Renal pelvis (tissue), 1 donor: ENCODE measurements at regions not wholly inside any gene's neighbourhood (a gene's known extent, or its start where the extent isn't known, plus 50 kb on each side); places are given as distances from the start of the nearest gene placed in this dataset.
"Not testable (repeated sequence)": the region's sequence is repeated elsewhere in the genome, so short reads cannot be mapped to it uniquely, and the experiment has no call there.

Source experiments
- DNase-seq: peaks from one replicate; pipeline ENCODE4 v3.0.0-alpha.2; 2013

DNA sequence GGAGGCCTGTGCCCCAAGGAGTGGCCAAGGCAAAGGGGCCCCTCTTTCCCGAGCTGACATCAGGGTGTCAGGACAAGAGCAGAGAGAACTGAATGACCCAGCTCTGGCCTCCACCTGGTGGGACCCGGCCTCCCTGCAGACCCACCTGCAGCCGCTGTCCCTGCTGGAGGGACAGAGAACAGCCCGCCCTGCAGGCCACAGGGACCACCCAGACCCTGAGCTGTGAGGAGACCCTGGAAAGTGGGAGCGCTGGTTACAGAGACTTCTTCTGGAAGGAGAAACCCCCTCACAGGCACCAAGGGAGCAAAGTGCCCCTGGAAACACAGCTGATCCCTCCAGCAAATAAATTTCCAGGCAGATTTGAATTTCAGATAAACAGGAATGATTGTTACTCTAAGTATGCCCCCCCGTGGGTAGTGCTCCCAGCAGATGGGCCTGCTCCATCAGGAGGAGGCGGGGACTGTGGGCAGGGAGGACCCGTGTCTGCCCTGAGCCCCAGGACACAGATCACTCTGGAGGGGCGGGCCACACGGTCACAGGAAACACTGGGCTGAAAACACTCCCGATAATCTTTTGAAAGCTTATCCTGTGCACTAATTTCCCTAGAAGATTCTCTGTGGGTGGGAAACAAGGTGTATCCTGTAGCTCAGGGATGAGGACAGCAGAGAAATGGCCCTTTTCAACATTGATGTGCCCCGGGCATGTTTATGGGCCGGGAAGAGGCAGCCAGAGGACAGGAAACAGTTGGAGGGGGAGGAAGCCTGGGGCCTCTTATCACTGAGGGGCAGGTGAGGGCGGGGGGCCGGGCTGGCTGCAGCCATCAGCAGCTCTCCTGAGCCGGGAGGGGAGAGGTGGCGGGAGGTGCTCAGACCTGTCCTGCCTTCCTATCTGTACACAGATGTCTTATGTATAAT lies 276.0 kb downstream of the ADGRD1 start:
- peak; percentile 51 for DNase-seq

DNA sequence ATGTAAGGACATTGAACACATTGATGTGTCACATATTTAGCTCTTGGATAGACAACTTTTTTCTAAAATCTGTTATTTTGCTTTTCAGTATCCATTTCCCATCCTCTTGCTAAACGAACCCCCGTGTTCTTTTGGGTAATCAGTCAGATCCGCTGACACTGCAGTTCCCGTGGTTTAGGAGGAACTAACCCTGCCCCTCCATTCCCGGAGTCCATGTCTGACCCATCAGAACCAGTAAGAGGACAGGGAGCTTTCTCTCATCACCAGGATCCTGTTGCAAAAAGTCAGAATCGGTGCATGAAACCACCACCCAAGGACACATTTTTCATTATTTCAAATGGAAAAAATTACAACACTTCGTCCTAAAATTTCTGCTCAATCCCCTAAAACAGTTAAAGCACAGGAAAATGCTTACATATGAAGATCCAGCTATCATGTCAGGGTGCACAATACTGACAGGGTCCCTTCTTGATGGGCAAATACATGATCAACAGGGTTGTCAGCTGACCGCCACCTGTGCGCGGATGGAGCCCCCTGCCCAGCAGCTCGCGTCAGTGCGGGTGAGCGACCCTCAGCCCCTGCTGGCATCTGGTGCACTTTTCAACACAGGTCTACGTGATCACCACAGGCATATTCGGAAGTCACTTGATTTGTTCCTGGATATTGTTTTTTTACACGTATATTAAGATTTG lies 276.8 kb downstream of the ADGRD1 start:
- DNase-seq, result no peak

DNA sequence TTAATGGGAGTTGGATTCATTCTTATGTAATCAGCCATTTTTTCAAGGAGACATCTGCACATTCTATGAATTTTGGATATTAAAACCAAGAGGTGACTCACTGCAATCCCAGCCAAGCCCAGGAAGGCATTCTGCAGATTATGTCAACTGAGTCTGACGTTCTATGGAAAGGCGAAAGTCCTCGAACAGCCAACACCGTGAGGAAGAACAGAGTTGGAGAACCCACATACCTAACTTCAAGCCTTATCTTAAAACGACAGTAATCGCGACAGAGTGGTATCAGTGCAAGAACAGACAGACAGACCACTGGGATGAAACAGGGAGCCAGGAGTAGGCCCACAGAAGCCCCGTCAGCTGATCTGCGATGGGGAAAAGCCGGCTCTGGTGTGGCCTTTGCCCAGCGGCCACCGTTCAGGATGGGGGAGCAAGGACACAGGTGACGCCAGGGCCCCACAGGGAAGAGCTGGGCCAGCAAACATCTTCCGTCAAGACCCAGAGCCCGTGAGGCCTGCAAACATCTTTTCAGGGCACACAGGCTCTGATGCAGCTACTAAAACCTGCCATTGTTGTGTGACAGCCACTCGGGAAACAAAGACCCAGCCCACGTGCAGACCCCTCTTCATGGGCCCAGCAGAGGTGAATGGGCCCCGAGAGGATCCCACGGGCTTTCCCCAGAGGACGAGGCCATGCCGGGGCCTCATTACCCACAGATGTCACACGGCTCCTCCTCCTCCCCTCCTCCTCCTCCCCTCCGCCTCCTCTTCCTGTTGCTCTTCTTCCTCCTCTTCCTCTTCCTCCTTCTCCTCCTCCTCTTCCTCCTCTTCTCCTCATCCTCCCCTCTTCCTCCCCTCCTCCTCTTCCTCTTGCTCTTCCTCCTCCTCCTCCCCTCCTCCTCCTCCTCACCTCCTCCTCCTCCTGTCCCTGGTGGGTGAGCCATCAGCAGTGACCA lies 277.6 kb downstream of the ADGRD1 start:
- DNase-seq, result no peak

DNA sequence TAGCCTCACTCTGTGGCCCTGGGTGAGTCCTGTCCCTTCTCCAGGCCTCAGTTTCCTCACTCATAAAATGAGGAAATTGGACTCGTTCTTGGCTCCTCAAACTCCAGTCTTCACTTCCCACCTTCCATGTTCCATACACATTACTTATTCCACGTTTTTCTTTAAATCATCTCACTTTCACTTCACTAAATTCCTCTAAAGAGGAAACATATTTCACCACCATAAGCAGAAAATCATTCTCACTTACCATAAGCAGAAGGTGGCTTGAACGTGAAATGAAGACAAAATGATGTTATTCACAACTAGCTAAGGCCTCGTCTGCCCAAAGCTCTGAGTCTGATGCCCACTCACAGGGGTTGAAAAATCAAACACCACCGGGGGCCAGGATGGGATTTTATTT lies 278.3 kb downstream of the ADGRD1 start:
- no peak for DNase-seq

DNA sequence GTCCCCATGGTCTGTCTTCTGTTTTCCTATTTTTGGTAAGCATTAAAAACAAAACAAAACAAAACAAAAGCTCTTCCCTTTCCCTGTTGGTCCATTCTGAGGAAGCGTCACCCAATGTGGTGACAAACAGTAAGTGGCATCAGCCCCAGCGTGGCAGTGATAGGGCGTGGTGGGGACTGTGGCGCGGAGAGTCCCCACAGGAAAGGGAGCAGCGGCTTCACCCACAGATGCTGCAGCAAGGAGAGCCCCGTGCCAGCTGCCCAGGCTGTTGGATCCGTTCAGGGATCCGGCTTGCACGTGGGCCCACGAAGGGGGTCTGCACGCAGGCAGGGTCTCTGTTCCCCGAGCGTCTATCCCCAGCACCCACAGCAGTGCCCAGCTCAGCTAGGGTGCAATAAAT lies 279.2 kb downstream of the ADGRD1 start:
- not testable (repeated sequence) for DNase-seq

DNA sequence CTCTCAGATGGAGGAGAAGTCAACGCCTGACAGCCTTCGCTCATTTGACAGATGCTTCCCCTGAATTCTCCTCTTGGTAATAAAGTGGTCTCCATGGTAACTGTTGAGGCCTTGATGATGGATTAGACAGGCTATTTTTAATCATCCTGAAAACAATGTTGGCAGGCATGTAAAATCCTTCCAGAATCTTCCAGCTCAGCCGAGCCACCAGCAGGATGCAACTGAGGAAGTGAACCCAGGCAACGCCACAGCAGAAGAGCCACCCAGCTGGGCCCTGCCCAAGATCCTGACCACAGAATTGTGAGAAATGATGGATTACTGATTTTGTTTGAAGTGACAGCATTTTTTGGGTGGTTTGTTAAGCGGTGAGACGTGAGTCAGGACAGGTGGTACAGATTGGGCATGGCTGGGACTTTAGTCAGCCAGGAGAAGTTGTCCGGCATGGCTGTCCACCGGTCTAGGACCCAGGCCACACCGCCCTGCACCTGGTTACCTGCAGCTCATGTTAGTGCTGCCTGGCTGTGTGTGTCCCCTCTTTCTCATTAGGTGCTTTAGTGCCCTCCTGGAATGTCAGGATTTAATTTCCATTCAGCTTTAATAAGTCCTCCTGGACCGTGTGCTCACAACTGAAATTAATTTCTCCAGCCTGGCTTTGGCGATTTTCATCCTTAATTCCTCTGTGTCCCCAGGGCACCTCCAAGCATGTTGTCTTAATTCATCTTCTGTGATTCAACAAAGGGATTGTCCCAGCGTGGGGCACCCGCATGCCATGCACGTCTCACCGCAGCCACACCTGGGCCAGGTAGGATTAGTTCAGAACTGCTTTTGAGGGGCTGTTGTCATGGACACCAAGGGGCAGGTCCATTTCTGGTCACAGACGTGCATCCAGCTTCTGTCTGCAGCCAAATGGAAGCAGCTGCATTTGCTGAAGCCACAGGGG lies 280.4 kb downstream of the ADGRD1 start:
- not testable (repeated sequence) for DNase-seq

DNA sequence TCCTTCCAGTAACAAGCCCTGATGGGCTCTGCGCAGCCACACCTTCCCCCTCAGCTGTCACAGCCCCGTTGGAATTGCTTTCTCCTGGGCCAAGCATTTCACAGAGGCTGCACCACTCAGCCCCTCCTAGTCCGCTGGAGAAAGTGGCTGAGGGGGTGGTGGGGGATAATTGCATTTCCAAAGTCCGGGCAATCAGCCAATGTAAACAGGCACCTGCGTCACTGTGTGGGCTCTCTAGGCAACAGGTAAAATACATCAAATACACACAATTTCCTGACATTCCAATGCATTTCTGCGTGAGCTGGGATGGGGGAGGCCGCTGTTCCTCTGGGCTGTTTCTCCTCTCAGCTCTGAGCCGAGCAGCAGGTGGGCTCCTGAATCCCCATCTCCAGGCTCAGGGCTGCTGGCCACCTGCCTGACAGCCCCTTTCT lies 281.1 kb downstream of the ADGRD1 start:
- DNase-seq, result not testable (repeated sequence)

DNA sequence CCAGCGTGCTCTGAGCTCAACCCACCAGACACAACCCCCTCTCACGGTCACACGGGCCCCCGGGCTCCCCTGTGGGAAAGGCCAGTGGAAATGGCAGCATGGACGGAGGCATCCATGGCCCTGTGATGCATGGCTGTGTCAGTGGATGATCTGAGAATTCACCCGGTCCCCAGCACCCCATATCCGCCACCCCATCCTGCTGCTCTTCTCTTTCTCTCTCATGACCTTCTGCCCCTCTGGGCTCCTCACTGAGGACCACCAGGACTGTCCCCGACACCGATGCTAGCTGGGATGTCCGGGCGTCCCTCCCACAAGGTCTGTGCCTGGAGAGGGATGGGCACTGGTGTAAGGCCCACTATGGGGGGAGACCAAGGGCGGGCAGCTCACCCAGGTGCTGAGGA lies 282.2 kb downstream of the ADGRD1 start:
- DNase-seq, result no peak

DNA sequence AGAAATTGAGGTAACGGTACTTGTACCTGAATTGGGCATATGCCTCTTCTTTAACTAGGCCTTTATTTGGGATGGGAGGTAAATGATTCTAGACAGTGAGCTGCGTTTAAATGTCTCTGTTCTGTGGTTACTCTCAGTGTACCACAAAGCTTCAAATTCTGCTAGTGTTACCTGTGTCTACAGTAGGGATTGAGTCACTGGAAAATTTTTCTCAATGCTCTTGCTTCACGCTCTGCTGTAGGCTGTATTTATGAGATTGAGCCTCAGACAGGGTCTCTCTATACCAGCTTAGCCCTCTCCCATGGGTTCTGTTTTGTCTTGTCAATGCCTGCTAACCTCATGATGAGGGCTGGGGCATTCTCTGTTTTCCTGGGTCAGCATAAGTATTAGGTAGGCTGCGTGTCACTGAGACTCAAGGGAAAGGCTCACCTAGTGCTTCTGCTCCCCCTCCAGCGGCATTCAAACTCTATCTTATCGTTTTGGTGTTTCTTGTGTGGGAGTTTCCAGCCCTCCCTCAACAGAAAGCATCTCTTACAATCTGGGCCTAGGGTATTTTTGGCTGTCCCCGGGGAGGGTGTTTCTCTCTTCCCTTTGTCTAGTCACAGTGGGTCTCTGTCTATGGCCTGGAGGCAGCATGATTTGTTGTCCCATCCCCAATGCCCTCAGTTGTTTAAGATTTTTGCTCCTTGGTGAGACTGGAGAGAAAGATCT lies 285.8 kb downstream of the ADGRD1 start:
- DNase-seq, result no peak

DNA sequence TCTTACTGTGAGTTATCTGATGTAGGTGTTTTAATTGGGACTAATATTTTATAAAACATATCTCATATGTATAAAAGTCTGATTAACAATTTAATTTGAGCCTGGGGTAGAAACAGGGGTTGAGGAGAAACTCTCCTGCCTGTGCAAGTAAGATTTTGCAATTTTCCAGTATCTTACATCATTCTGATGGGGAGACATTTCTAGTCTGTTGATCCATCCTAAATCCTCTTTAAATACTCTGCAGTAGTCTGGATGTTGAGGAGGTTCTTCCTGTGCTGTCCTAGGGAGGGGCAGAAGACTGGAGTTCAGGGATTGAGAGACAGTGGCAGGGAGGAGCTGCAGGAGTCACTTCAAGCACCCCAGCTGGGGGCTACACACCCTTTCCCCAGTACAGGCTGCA lies 287.8 kb downstream of the ADGRD1 start:
- no peak for DNase-seq

DNA sequence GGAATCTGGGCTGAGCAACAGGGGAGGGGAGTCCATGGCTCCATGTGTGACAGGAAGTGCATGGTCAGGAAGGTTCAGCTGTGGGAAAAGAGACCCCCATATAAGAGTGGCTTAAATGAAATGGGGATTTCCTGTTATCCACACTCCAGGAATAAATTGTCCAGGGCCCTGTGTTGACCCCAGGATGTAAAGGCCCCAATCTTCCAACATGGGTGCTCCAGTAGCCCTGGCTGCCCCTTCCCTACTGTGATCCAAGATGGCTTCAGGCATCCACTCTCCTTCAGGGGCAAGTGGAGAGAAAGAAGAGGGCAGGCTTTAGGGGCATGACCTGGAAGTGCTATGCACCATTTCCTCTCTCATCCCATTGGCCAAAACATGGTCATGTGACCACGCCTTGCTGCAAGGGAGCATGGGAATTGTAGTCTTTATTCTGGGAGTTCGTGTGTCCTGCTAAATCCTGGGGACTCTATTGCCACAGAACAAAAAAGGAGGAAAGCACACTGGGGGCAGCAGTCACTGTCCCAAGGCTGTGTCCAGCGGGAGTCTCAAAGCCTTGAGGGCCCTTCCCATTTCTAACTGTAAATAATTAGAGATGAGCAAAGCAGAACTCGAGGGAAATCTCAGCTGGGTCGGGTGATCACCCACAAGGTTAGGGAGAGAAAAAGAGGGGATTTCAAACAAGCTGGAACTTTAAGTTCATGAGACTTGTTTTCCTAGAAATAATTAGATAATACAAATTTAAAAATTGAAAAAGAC lies 289.2 kb downstream of the ADGRD1 start:
- DNase-seq, result no peak

DNA sequence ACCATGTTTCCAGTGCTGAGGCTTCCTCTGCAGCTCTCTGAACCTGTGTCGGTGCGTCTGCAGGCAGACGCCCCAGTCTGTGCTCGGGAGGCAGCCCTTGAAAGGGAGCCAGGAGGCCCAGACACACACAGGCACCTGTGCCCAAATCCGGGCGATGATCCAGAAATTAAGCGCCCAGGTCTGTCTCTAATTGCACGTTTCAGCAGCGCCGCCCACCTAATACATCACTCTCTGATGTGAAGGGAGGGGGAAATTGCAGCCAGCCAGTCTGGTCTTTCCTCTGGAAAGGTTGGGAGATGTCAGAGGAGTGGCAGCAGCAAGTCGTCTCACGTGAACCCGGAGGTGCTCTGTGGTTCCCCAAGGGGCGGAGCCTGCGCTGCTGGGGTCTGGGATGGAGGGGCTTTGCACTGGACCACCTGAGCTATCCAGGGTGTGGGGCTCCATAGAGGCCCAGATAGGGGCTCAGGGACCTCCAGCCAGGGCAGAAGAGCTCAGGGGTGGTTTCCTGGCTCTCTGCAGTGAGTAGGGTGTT lies 290.5 kb downstream of the ADGRD1 start:
- DNase-seq, result not testable (repeated sequence)

DNA sequence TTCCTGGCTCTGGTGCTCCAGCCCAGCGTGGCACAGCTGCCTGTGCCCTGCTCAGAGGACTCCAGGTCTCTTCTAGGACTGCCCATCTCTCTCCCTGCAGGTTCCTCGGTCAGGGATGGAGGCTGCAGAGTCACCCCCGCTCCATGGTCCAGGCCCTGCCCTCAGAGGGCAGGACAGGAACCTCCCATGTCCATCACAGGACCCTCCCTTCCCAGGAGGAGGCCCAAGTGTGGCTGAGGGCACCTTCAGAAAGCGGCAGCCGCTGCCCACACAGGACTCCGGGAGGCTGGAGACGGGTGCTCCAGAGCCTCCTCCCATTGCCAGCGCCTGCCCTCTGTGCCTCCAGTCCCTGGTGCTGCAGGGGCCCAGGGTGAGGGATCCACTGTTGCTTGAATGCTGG lies 291.5 kb downstream of the ADGRD1 start:
- DNase-seq, result not testable (repeated sequence)

DNA sequence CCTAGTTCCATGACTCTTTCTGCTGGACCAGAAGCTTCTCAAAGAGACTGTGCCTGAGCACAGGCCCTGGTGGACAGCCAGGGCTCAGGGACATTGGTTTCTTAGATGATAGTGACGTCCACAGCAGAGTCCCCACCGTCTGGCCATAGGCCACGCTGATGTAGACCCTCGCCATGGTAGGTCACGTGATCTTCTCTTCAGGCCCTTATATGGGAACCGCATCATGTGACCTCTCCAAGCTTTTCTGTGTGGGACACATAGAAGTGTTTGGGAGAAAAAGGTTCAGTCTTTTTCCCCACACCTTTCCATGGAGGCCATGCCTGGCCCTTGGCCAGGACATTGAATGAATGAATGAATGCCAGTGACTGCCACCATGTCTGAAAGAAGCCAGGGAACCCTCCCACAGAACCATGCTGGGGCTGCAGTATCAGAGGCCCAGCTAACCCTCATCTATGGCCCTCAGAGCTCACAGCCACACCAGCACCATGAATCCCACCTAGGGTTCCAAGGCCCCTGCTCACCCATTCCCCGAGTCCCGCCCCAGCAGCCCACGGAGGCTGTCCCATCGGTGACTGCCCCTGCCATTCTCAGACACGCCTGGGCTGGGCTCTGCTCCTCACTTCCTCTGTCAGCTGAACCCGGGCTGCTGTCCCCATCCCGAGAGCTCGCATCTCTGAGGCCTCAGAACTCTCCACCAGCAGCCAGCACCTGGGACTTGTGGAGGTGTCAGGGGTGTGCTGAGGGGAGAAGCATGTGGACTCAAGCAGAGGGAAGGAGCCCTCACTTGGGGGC lies 292.1 kb downstream of the ADGRD1 start:
- no peak for DNase-seq

DNA sequence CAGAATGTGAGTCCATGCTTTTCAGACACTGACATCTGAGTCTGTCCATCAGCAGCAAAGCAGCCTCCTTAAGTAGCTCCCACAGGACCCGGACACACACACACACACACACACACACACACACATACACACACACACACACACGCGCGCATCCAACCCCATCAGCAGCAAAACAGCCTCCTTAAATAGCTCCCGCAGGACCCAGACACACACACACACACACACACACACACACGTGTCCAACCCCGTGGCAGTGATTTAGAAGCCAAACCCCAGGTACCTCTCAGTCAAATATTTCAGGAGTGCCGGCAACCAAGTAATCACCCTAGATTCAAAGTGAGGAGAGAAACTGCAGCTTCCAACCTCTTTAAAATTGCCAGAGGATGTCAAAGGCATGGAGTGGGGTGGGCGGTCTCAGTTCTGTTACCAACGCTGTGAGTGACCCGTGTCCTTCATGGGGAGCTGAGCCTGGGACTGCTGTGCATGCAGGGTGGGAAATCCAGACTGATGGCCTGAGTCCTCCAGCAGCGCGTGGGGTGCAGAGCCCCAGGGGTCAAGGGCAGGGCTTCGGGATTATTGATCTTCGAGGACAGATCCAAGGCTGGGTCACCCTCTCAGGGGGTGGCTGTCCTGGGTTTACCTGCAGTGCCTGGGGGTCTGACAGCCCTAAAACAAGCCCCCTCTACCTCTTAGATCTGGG lies 293.5 kb downstream of the ADGRD1 start:
- DNase-seq, result not testable (repeated sequence)

DNA sequence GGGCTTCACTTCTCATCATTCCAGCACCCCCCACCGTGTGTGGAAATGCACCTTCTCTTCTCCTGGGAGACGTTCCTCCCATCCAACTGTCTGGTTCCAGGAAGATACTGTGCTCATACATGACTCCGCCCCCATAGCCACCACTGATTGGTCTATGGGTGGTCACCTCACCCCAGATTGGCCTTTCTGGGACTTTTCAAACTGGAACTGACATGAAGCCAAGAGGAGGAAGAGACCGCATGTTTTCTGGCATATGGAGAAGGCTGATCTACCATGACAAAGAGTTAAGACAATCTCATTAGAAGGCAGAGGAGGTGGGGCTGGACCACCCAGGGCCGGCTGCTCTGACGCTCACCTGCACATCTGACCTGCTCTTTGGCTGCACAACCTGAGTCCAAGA lies 294.2 kb downstream of the ADGRD1 start:
- not testable (repeated sequence) for DNase-seq

DNA sequence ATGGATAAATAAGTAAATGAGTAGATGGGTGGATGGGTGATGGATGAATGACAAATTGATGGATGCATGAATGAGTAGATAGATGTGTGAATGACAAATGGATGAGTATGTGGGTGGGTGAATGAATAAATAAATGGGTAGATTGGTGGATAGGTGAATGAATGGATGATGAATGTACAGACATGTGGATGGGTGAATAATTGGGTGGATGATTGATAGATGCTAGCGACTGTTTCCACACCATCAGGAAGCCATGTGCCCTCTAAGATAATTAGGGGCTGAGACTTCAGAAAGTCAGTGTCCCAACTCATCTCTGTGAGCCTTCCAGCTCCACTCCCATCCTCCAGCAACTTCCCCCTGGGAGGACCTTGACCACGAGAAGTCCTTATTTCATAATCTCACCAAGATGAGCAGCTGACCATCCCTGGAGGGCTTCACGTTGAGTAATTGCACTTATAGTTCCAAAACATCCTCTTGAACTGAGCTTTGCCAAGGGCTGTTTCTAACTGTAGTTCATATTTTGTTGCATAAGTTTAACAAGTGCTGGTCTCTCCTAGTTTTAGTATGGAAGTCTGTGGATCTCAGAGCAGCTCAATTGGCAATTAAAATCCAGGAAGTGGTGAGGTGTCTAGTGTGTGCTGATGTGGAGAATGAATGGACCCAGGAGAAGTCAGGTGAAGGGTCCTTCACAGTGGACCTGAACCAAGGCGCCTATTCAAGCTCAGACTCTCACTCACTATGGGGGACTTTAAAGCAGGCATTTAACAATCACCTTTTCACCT lies 295.7 kb downstream of the ADGRD1 start:
- no peak for DNase-seq
